LNCaP clone FGC (cell line): ENCODE measurements at regions not wholly inside any gene's neighbourhood (a gene's known extent, or its start where the extent isn't known, plus 50 kb on each side); places are given as distances from the start of the nearest gene placed in this dataset.

Experiments
- DNase-seq: peaks from one replicate; pipeline ENCODE4 v3.0.0-alpha.2; 2011; ENCODE audit warnings: low read depth
- H3K4me3 ChIP-seq: 2 replicates; pipeline ENCODE4 v1.5.1; 2011; ENCODE audit warnings: mild to moderate bottlenecking, low read depth, low read length, control low read depth
- TF ChIP-seq, protein P1 (sequence below): IDR thresholded peaks from 2 replicates; pipeline ENCODE4 v1.5.1; 2012; ENCODE audit warnings: mild to moderate bottlenecking; ENCODE audit not compliant: control insufficient read depth, insufficient read depth; ENCODE audit errors: extremely low read depth

DNA sequence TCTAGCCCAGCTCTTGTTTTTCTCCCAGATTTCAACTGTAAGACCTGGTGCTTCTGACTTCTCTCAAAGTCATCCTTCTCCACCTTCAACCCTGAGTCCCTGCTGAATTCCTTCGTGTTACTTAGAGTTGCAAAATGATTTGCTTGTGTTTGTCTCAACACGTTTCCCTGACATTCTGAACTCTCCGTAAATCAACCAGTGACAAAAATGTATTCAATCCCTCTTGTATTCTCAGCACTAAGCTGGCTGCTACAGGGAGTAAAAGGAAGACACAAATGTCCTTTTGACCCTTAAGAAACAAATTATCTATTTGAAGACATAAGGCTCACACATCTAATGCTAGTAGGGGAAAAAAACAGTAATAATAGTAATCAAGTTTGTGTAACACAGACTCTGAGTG, 514.0 kb upstream of the TMPO start:
- no peak overlapping the region for H3K4me3 ChIP-seq
- TF ChIP-seq, protein P1, sequence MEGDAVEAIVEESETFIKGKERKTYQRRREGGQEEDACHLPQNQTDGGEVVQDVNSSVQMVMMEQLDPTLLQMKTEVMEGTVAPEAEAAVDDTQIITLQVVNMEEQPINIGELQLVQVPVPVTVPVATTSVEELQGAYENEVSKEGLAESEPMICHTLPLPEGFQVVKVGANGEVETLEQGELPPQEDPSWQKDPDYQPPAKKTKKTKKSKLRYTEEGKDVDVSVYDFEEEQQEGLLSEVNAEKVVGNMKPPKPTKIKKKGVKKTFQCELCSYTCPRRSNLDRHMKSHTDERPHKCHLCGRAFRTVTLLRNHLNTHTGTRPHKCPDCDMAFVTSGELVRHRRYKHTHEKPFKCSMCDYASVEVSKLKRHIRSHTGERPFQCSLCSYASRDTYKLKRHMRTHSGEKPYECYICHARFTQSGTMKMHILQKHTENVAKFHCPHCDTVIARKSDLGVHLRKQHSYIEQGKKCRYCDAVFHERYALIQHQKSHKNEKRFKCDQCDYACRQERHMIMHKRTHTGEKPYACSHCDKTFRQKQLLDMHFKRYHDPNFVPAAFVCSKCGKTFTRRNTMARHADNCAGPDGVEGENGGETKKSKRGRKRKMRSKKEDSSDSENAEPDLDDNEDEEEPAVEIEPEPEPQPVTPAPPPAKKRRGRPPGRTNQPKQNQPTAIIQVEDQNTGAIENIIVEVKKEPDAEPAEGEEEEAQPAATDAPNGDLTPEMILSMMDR, result no peak
- DNase-seq, result no peak

DNA sequence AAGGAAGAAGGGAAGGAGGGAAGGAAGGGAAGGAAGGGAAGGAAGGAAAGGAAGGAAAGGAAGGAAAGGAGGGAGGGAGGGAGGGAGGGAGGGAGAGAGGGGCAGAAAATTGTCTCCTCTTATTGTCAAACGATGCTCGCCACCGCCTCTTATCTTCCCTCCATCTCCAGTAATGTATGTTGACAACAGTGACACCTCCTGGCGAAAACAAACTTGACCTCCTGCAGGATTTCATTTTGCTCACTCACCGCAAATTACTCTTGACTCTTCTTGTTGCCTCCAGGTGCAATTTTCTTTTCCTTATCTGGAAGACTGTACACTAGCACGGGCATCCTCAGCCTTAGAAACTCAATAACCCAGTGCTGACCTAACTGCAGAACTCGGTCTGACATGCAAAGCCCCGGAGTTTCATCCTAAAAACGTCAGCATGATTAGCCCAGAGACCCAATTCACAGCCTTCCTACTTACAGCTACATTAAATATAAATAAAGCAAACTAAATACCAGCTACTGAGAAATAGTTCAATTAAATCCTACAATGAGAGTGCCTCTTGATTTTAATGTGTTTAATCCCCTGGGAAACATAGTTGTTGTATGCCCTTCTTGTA, 512.4 kb upstream of the TMPO start:
- H3K4me3 ChIP-seq, result no peak overlapping the region
- DNase-seq, result peak; percentile 25
- TF ChIP-seq, protein P1, result peak; percentile 79

DNA sequence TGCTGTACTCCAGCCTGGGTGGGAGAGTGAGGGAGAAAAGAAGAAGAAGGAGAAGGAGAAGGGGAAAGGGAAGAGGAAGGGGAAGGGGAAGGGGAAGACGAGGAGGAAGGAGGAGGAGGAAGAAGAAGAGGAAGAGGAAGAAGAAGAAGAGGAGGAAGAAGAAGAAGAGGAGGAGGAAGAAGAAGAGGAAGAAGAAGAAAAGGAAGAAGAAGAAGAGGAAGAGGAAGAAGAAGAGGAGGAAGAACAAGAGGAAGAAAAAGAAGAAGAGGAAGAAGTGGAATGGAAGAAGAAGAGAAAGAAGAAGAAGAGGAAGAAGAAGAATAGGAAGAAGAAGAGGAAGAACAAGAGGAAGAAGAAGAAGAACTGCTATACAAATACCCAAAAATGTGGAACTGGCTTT, 507.4 kb upstream of the TMPO start:
- no peak for DNase-seq

DNA sequence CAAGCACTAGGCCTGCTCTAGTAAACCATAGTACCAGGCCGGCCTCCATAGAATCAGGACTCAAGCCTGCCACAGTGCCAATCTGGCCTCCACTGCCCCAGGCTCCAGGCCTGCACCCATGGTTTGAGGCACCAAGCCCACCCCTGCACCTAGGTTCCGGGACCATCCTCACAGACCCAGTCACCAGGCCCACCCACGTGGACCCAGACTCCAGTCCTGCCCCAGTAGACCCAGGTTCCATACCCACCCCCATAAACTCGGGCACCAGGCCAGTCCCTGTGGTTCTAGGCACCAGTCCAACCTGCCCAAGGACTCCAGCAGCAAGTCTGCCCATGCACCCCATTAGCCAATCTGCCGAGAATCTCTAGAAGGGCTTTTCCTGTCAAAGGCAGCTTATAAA, 501.8 kb upstream of the TMPO start:
- no peak for DNase-seq
- TF ChIP-seq, protein P1, result no peak
- no peak overlapping the region for H3K4me3 ChIP-seq

More for the DNA sequence above, 507.4 kb upstream of the TMPO start:
- TF ChIP-seq, protein P1, result no peak
- no peak overlapping the region for H3K4me3 ChIP-seq

DNA sequence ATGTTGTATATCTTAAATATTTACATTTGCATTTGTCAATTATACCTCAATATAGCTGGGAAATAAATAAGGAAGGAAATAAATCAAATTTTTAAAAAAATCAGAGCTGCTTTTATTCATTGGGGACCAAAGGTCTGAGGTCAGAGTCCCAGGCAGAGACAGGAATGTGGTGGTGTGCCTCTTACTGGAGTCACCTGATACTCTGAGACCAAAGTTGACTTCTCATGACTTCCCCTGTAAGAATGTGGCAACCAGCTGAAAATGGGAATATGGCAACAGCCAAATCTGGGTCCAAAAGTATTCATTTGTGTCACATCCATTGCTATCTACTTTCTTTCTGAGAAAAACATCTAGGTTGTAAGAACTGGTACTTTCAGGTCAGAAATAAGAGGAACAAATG, 496.6 kb upstream of the TMPO start:
- H3K4me3 ChIP-seq, result no peak overlapping the region
- TF ChIP-seq, protein P1, result no peak
- DNase-seq, result no peak

DNA sequence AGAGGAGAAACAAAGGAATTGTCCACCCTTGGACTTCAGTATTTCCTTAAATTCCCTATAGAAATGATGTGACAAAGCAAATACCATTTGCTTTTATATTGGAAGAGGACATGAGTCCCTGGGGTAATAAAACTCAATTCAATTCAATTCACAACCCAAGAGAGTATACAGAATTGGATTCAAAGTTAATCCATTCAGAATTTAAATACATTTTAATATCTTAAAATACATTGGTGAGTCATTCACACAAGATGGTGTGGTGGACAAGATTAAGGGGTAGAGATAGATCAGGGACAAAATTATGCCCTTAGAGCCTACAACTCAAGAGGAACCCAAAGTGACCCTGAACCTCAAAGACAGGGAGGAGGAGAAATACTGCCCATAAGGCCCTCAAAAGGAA, 495.0 kb upstream of the TMPO start:
- TF ChIP-seq, protein P1, result no peak
- H3K4me3 ChIP-seq, result no peak overlapping the region
- no peak for DNase-seq

DNA sequence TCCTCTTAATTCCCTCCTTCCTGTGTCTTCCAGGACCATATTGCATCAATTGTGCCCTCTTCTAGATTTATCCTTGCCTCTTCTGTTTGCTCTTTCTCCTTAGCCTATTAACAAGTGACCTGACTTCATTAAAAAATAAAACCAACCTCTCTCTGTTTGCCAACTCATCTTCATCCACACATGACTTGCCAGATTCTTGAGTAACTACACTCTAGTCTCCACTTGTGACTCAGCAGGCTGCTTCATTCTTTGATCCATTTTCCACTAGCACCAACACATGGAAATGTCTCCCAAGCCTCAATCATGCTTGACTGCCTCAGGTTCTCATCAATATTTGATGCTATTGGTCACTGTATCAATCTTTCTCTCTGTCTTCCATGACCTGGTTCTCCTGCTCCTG, 492.4 kb upstream of the TMPO start:
- TF ChIP-seq, protein P1, result no peak
- H3K4me3 ChIP-seq, result no peak overlapping the region
- no peak for DNase-seq
